GM19351 (cell line): ENCODE measurements at regions not wholly inside any gene's neighbourhood (a gene's known extent, or its start where the extent isn't known, plus 50 kb on each side); places are given as distances from the start of the nearest gene placed in this dataset.

ENCODE experiments used
- ATAC-seq: cut with Tn5 transposase; IDR thresholded peaks from one replicate; pipeline ENCODE4 v1.9.1; 2021; ENCODE audit warnings: mild to moderate bottlenecking, moderate library complexity; ENCODE audit not compliant: unreplicated experiment

GRCh38 chr2:66790651-66791181 lies 355.8 kb downstream of the MEIS1 start:
- no peak for ATAC-seq

- ATAC-seq, result no peak
These were observed 359.1 kb downstream of the MEIS1 start for GRCh38 chr2:66794070-66794469.

- no peak for ATAC-seq
These were observed 359.6 kb downstream of the MEIS1 start for GRCh38 chr2:66794551-66794950.

- ATAC-seq, result no peak
These were observed 368.0 kb downstream of the MEIS1 start for GRCh38 chr2:66802877-66803276.

- ATAC-seq, result no peak
These were observed 368.8 kb downstream of the MEIS1 start for GRCh38 chr2:66803726-66804125.

- ATAC-seq, result no peak
These were observed 370.3 kb downstream of the MEIS1 start for GRCh38 chr2:66805016-66805865.

- ATAC-seq, result no peak
These were observed 371.0 kb downstream of the MEIS1 start for GRCh38 chr2:66805968-66806367.

- ATAC-seq, result no peak
These were observed 378.6 kb downstream of the MEIS1 start for GRCh38 chr2:66813525-66813924.

- ATAC-seq, result no peak
These were observed 379.1 kb downstream of the MEIS1 start for GRCh38 chr2:66813976-66814375.

GRCh38 chr2:66814916-66815315 lies 380.0 kb downstream of the MEIS1 start:
- no peak for ATAC-seq

GRCh38 chr2:66815886-66816285 lies 381.0 kb downstream of the MEIS1 start:
- no peak for ATAC-seq

GRCh38 chr2:66821168-66821567 lies 386.2 kb downstream of the MEIS1 start:
- ATAC-seq, result no peak

- ATAC-seq, result no peak
These were observed 387.3 kb downstream of the MEIS1 start for GRCh38 chr2:66822186-66822585.

- ATAC-seq, result no peak
These were observed 390.0 kb downstream of the MEIS1 start for GRCh38 chr2:66824926-66825325.

- ATAC-seq, result no peak
These were observed 392.9 kb downstream of the MEIS1 start for GRCh38 chr2:66827851-66828250.

- ATAC-seq, result no peak
These were observed 394.0 kb downstream of the MEIS1 start for GRCh38 chr2:66828876-66829275.

- no peak for ATAC-seq
These were observed 396.0 kb downstream of the MEIS1 start for GRCh38 chr2:66830881-66831280.

- no peak for ATAC-seq
These were observed 397.9 kb downstream of the MEIS1 start for GRCh38 chr2:66832646-66833435.

- no peak for ATAC-seq
These were observed 399.9 kb downstream of the MEIS1 start for GRCh38 chr2:66834859-66835258.

- no peak for ATAC-seq
These were observed 401.9 kb downstream of the MEIS1 start for GRCh38 chr2:66836851-66837250.

GRCh38 chr2:66839551-66840320 lies 404.8 kb downstream of the MEIS1 start:
- ATAC-seq, result no peak
